HL-60/S4 treated with phorbol 12-myristate 13-acetate at 8.2 ng/mL for 4 days and 3 days (cell line): ENCODE measurements at regions not wholly inside any gene's neighbourhood (a gene's known extent, or its start where the extent isn't known, plus 50 kb on each side); places are given as distances from the start of the nearest gene placed in this dataset.
"Not testable (repeated sequence)": the region's sequence is repeated elsewhere in the genome, so short reads cannot be mapped to it uniquely, and the experiment has no call there.

ENCODE experiments used
- in situ Hi-C: fragments of 300-500 bp; cut with MboI; formaldehyde crosslinking; loops from 2 replicates; pipeline ENCODE4 v1.15.0; 2022; ENCODE audit warnings: low sequenced_read_pairs

GRCh38 chr1:194653385-194653784 is 1467.0 kb upstream of the B3GALT2 start:
- in situ Hi-C loops, result no loop called here

- in situ Hi-C loops, result no loop called here
Measured at GRCh38 chr1:194647118-194647517, 1460.7 kb upstream of the B3GALT2 start.

GRCh38 chr1:194644528-194644927 is 1458.1 kb upstream of the B3GALT2 start:
- in situ Hi-C loops, result no loop called here

- in situ Hi-C loops, result no loop called here
Measured at GRCh38 chr1:194640322-194640721, 1453.9 kb upstream of the B3GALT2 start.

GRCh38 chr1:194629011-194629410 is 1442.6 kb upstream of the B3GALT2 start:
- in situ Hi-C loops, result no loop called here

DNA sequence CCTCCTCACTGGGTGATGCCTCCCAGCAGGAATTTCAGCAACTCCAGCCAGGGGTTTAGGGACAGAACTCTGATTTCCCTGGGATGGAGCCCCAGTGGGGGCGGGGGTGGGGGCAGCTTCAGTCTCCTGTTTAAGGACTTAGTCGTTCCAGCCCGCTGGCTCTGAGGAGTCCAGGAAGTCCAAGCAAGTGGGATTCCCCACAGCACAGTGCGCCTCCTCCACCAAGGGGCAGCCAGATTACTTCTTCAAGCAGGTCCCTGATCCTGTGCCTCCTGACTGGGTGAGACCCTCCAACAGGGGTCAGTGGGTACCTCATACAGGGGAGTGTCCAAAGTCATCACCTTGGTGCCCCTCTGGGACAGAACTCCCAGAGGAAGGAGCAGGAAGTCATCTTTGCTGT is 1438.4 kb upstream of the B3GALT2 start:
- in situ Hi-C loops, result no loop called here

DNA sequence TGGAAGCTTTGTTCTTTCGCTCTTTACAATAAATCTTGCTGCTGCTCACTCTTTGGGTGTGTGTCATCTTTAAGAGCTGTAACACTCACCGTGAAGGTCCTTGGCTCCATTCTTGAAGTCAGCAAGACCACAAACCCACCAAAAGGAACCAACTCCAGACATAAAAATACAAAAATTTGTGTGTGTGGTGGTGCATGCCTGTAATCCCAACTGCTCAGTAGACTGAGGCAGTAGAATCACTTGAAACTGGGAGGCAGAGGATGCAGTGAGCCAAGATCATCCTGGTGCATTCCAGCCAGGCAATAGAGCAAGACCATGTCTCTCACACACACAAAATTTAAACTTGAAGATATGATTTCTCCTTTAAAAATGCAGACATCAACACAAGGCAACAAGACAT is 1431.7 kb upstream of the B3GALT2 start:
- in situ Hi-C loops, result no loop called here

GRCh38 chr1:194617272-194617671 is 1430.9 kb upstream of the B3GALT2 start:
- in situ Hi-C loops, result not testable (repeated sequence)

- in situ Hi-C loops, result no loop called here
Measured at GRCh38 chr1:194616835-194617234, 1430.4 kb upstream of the B3GALT2 start.

GRCh38 chr1:194602184-194602583 is 1415.8 kb upstream of the B3GALT2 start:
- in situ Hi-C loops, result no loop called here

GRCh38 chr1:194600716-194601115 is 1414.3 kb upstream of the B3GALT2 start:
- in situ Hi-C loops, result no loop called here

GRCh38 chr1:194598098-194598497 is 1411.7 kb upstream of the B3GALT2 start:
- in situ Hi-C loops, result no loop called here

- in situ Hi-C loops, result no loop called here
Measured at GRCh38 chr1:194586302-194586701, 1399.9 kb upstream of the B3GALT2 start.

DNA sequence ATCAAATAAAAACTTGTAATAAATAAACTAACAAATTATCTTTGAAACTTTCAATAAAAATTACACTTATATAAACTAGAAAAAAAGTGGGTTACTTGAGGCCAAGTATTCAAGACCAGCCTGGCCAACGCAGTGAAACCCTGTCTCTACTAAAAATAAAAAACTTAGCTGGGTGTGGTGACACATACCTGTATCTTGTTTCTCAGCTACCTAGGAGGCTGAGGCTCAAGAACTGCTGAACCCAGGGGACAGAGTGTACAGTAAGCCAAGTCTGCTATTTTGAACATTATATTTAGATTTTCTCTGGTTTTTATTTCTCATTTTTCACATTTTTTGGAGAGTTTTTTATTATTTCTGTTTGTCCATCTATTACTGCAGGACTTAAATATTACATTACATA is 1397.6 kb upstream of the B3GALT2 start:
- in situ Hi-C loops, result no loop called here

DNA sequence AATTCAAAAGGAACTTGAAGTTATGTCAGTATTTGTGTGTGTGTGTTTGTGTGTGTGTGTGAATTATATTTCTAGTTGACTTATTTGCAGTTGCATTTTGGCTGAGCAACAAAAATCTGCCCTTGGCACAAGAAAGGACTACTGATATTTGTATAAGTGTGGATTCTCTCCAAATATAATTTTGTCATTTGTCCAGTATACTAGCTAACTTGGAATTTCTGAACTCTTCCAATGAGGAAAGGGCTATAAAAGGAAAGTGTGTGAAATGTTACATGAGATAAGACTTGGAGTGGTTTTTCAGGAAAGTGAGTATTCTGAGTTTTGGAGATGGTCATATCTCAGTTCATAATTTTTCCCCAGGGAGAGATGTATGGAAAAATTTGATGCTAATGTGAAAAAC is 1384.1 kb upstream of the B3GALT2 start:
- in situ Hi-C loops, result no loop called here

DNA sequence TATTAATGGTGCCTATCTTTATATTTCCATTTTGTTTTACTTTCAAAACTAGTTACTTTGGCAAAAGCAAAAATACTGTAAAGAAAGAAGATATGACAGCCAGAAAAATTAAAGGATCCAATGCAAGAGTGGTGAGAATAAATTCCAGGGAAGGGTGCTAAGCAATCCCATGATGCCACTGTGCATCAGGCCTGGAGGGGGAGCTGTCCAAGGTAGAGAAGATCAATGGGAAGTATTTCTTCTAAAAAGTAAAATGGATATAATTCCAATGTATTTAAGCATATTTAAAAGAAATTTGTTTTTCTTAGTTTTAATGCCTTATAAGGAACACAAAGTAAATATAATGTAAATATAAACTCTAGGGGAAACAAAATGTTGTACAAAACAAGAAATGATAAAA is 1382.2 kb upstream of the B3GALT2 start:
- in situ Hi-C loops, result no loop called here

- in situ Hi-C loops, result no loop called here
Measured at GRCh38 chr1:194548071-194548470, 1361.7 kb upstream of the B3GALT2 start.

DNA sequence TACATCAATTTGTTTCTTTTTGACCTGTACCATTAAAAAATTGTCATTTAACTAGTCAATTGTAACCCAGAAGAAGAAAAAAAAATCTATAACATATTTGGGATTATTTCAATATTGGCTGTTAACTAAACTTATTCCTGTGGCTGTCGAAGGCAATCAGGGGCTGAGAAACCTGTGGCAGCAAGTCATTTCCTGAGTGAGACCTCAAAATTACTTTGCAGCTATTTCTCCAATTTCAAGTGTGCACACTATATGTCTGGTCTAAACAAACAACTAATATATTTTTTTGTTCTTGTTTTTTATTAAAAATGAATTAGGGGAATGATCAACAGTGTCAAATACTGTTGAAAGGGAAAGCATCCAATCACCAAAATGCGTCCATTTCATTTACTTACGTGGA is 1357.6 kb upstream of the B3GALT2 start:
- in situ Hi-C loops, result no loop called here

DNA sequence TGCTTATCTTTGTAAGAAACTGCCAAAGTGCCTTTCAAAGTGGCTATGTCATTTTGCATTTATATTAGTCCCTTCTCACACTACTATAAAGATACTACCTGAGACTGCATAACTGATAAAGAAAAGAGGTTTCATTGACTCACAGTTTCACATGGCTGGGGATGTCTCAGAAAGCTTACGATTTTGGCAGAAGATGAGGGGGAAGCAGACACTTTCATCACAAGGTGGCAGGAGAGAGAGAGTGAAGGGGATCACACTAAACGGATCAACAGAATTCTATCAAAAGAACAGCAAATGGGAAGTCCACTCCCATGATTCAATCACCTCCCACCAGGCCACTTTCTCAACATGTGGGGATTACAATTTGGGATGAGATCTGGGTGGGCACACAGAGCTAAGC is 1352.0 kb upstream of the B3GALT2 start:
- in situ Hi-C loops, result no loop called here

- in situ Hi-C loops, result no loop called here
Measured at GRCh38 chr1:194537521-194537920, 1351.1 kb upstream of the B3GALT2 start.

DNA sequence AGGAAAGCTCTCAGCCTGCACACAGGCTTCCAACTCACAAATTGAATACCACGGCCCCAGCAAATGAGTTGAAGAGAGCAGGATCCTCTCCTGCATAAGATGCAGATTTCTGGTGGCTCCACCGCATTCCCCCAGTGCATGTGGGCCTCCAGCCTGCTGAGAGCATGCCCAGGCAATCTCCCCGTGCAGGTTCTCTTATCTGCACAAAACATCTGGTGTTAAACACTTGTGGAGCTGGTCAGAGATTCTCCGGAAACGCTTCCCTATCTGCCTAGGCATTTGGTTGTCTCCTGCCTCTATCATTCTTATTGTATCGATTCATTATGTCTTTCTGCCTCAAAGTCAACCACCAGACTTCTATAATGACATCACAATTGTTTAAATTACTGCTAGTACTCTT is 1349.0 kb upstream of the B3GALT2 start:
- in situ Hi-C loops, result no loop called here

DNA sequence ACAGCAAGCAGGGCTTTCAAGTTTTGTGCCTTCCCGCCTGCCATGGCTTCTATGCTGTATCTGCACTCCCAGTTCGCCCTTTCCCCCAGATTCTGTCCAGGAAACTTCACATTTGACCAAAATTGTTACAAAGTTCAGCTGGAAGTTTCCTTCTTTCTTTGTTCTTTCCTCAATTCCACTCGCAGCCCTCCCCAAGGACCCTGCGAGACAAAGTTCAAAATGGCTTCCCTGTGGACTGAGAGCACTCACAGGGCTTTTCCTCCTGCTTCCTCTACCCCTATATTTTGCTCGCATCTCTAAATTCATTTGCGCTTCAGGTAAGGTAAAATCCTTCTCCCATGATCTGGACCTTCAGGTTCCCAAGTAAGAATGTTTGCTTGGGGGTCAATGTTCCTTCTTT is 1348.4 kb upstream of the B3GALT2 start:
- in situ Hi-C loops, result no loop called here

DNA sequence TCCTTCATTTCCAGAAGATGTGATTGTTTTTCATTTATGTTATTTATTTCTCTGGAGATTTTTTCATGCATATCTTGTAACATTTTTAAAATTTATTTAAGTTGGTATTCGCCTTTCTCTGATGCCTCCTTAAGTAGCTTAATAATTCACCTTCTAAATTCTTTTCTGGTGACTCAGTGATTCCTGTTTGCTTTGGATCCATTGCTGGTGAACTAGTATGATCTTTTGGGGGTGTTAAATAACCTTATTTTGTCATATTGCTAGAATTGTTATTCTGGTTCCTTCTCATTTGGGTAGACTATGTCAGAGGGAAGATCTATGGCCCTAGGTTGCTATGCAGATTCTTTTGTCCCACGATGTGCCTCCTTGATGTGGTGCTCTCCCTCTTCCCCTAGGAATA is 1347.2 kb upstream of the B3GALT2 start:
- in situ Hi-C loops, result no loop called here

DNA sequence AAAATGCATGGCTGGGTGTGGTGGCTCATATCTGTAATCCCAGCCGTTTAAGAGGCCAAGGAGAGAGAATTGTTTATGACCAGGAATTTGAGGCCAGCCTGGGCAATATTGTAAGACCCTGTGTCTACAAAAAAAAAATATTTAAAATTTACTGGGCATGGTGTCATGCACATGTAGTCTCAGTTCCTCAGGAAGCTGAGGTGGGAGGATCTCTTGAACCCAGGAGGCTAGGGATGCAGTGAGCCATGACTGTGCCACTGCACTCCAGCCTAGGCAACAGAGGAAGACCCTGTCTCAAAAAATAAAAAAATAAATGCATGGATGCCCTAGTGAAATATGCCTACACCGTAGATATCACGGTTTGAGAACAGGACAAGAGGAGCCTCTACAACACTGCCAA is 1331.2 kb upstream of the B3GALT2 start:
- in situ Hi-C loops, result no loop called here
